Hepatocyte (in vitro differentiated cells): ENCODE measurements at regions not wholly inside any gene's neighbourhood (a gene's known extent, or its start where the extent isn't known, plus 50 kb on each side); places are given as distances from the start of the nearest gene placed in this dataset.

ENCODE experiments used
- CTCF ChIP-seq: fragments of 200-600 bp; sonication (generic); IDR thresholded peaks from 2 replicates; pipeline ENCODE4 v1.5.1; 2016; ENCODE audit warnings: antibody characterized with exemption, mild to moderate bottlenecking; ENCODE audit not compliant: poor library complexity
- EZH2phosphoT487 ChIP-seq: fragments of 200-600 bp; sonication (generic); IDR thresholded peaks from one replicate; pipeline ENCODE4 v1.6.1; 2018; ENCODE audit warnings: antibody characterized with exemption, mild to moderate bottlenecking, low read depth, moderate library complexity; ENCODE audit not compliant: unreplicated experiment, severe bottlenecking

DNA sequence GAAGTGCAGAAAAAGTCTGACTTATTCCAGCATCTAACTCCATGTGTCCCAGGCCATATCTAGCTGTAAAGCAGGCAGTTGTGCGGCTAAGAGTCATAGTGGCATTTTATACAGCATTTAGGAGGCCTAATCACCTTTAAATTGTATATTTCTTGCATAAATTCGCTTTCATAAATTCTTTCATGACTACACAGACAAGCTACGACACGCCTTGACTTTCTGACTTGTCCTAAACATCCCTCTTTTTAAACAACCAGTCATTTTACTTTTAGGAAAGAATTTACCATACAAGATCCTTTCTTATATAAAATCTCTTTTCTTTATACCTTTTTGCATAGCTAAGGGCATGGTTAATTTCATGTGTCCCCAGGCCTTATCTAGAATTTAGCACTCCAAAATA, 81.7 kb upstream of the THBS2 start:
- no peak for TF ChIP-seq CTCF
- TF ChIP-seq EZH2phosphoT487: no peak
